ENCODE measurements at regions not wholly inside any gene's neighbourhood (a gene's known extent, or its start where the extent isn't known, plus 50 kb on each side); places are given as distances from the start of the nearest gene placed in this dataset.
"Not testable (repeated sequence)": the region's sequence is repeated elsewhere in the genome, so short reads cannot be mapped to it uniquely, and the experiment has no call there.

DNA sequence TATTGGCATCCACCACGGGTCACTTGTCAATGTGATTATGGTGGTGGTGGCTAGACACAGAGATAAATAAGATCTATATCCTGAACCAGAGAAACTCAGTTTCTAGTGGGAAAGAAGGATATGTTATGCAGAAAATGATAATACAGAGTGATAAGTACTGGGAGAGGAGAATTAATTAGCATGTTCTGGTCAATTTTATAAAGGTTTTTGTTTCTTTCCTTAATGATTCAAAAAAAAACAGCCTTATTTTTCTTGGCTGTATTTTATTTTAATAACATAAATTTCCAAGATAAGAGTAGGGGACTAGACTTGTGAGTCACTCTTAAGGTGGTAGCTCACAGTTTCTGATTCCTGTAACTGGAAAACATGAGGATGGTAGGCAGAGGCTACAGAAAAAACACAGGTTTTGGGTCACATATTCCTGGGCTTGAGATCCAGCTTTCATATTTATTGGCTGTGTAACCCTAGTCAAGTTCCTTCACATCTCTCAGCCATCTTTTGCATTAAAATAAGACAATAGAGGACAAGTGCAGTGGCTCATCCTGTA lies 350.3 kb upstream of the RPS23 start:
- Histone ChIP-seq H3K36me3 (ENCODE audit: control insufficient read depth in 1 of 2, insufficient read depth in 2 of 2, low read length in 2 of 2) (no peaks in the 10 kb centered on the region), H3K27ac (ENCODE audit: low read depth, low read length) (no peak overlapping the region), H3K9ac (ENCODE audit: low read length) (no peak overlapping the region), H4K20me1 (ENCODE audit: insufficient read depth) (no peaks in the 10 kb centered on the region), H3K4me1 (ENCODE audit: control insufficient read depth in 1 of 2, insufficient read depth in 2 of 2, low read length in 2 of 2) (peaks cover 3 to 13% of the 10 kb centered on the region in 2 experiments), H3K9me3 (ENCODE audit: control insufficient read depth in 1 of 2, insufficient read depth in 1 of 2, low read depth in 1 of 2, low read length in 2 of 2) (no peaks in the 10 kb centered on the region), H3K4me2 (ENCODE audit: low read length) (no peak overlapping the region), H3K27me3 (ENCODE audit: insufficient read depth, low read length) (no peaks in the 10 kb centered on the region), H2AFZ (ENCODE audit: low read depth, low read length, poor library complexity, severe bottlenecking) (no peak overlapping the region), H3K4me3 (replicated peaks in 1 of 2; ENCODE audit: low read depth in 1 of 2, low read length in 2 of 2) (no peak overlapping the region), H3K79me2 (ENCODE audit: insufficient read depth, low read length) (no peaks in the 10 kb centered on the region), H3K9me2 (ENCODE audit: insufficient read depth) (no peaks in the 10 kb centered on the region)
- ChIA-PET POLR2A (no interaction called here), CTCF (no interaction called here), RAD21 (ENCODE audit: low non-redundant PET in 1 of 2, low total read pairs in 2 of 2, uncharacterized antibody in 2 of 2, unreplicated experiment in 2 of 2) (no interaction called here)
- BruUV-seq (replicated peaks): no TSS peak
- ATAC-seq (no peak), DNase-seq (ENCODE audit: low read depth, low spot score) (no peak)
- intact Hi-C loops (cut with micrococcal nuclease): no loop called here
- TF ChIP-seq POLR2AphosphoS5 (IDR thresholded peaks at IDR 0.05; ENCODE audit: low read depth, low read length) (no peak), POLR2A (IDR thresholded peaks at IDR 0.05; ENCODE audit: borderline replicate concordance, extremely low read depth, insufficient read depth, insufficient read length) (no peak)

GRCh38 chr5:82626905-82627591 lies 348.9 kb upstream of the RPS23 start:
- H2AFZ ChIP-seq (ENCODE audit: low read depth, low read length, poor library complexity, severe bottlenecking); RAD21 ChIA-PET (ENCODE audit: low non-redundant PET in 1 of 2, low total read pairs in 2 of 2, uncharacterized antibody in 2 of 2, unreplicated experiment in 2 of 2): not testable (repeated sequence)

DNA sequence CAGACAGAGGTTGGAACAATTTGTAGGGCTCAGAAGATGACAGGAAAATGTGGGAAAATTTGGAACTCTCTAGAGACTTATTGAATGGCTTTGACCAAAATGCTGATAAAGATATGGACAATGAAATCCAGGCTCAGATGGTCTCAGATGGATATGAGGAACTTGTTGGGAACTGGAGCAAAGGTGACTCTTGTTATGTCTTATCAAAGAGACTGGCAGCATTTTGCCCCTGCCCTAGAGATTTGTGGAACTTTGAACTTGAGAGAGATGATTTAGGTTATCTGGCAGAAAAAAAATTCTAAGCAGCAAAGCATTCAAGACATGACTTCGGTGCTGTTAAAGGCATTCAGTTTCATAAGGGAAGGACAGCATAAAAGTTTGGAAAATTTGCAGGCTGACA lies 347.9 kb upstream of the RPS23 start:
- H3K79me2 ChIP-seq (ENCODE audit: insufficient read depth, low read length); CTCF ChIA-PET; H3K4me3 ChIP-seq (replicated peaks in 1 of 2; ENCODE audit: low read depth in 1 of 2, low read length in 2 of 2); BruUV-seq (replicated peaks); ATAC-seq; DNase-seq (ENCODE audit: low read depth, low spot score); H3K4me1 ChIP-seq (ENCODE audit: control insufficient read depth in 1 of 2, insufficient read depth in 2 of 2, low read length in 2 of 2); H4K20me1 ChIP-seq (ENCODE audit: insufficient read depth); H3K27ac ChIP-seq (ENCODE audit: low read depth, low read length); POLR2A ChIA-PET; H3K4me2 ChIP-seq (ENCODE audit: low read length); H3K36me3 ChIP-seq (ENCODE audit: control insufficient read depth in 1 of 2, insufficient read depth in 2 of 2, low read length in 2 of 2); H2AFZ ChIP-seq (ENCODE audit: low read depth, low read length, poor library complexity, severe bottlenecking); RAD21 ChIA-PET (ENCODE audit: low non-redundant PET in 1 of 2, low total read pairs in 2 of 2, uncharacterized antibody in 2 of 2, unreplicated experiment in 2 of 2); H3K9me2 ChIP-seq (ENCODE audit: insufficient read depth); H3K9ac ChIP-seq (ENCODE audit: low read length); intact Hi-C loops (cut with micrococcal nuclease); H3K27me3 ChIP-seq (ENCODE audit: insufficient read depth, low read length); H3K9me3 ChIP-seq (ENCODE audit: control insufficient read depth in 1 of 2, insufficient read depth in 1 of 2, low read depth in 1 of 2, low read length in 2 of 2): not testable (repeated sequence)

More at GRCh38 chr5:82626905-82627591, 348.9 kb upstream of the RPS23 start:
- H3K9me3 ChIP-seq (ENCODE audit: control insufficient read depth in 1 of 2, insufficient read depth in 1 of 2, low read depth in 1 of 2, low read length in 2 of 2); H3K27ac ChIP-seq (ENCODE audit: low read depth, low read length); DNase-seq (ENCODE audit: low read depth, low spot score); H3K9me2 ChIP-seq (ENCODE audit: insufficient read depth); H3K4me1 ChIP-seq (ENCODE audit: control insufficient read depth in 1 of 2, insufficient read depth in 2 of 2, low read length in 2 of 2); POLR2A ChIA-PET; ATAC-seq; H3K27me3 ChIP-seq (ENCODE audit: insufficient read depth, low read length); H3K4me3 ChIP-seq (replicated peaks in 1 of 2; ENCODE audit: low read depth in 1 of 2, low read length in 2 of 2); H3K36me3 ChIP-seq (ENCODE audit: control insufficient read depth in 1 of 2, insufficient read depth in 2 of 2, low read length in 2 of 2); H4K20me1 ChIP-seq (ENCODE audit: insufficient read depth); BruUV-seq (replicated peaks); H3K4me2 ChIP-seq (ENCODE audit: low read length); H3K9ac ChIP-seq (ENCODE audit: low read length); intact Hi-C loops (cut with micrococcal nuclease); CTCF ChIA-PET; H3K79me2 ChIP-seq (ENCODE audit: insufficient read depth, low read length): not testable (repeated sequence)
